NT2/D1 (cell line): ENCODE measurements at regions not wholly inside any gene's neighbourhood (a gene's known extent, or its start where the extent isn't known, plus 50 kb on each side); places are given as distances from the start of the nearest gene placed in this dataset.

ENCODE experiments used
- YY1 ChIP-seq: IDR thresholded peaks from 2 replicates; pipeline ENCODE4 v1.6.1; 2011; ENCODE audit not compliant: insufficient read length, insufficient read depth
- ZNF274 ChIP-seq: IDR thresholded peaks from 2 replicates; pipeline ENCODE4 v1.6.1; 2011; ENCODE audit warnings: mild to moderate bottlenecking, low read depth, low read length

- no peak for TF ChIP-seq ZNF274
- no peak for TF ChIP-seq YY1
Observed at GRCh38 chr20:52869698-52870501, 102.3 kb upstream of the TSHZ2 start.
